Smooth muscle cell (in vitro differentiated cells): ENCODE measurements at regions not wholly inside any gene's neighbourhood (a gene's known extent, or its start where the extent isn't known, plus 50 kb on each side); places are given as distances from the start of the nearest gene placed in this dataset.

Experiments used
- DNase-seq: peaks from one replicate; lab custom pipeline; 2025; ENCODE audit not compliant: unreplicated experiment; lab: John Stamatoyannopoulos, UW
- H2AFZ ChIP-seq: fragments of 200-600 bp; sonication (generic); 2 replicates; pipeline ENCODE4 v1.6.0; 2016; ENCODE audit warnings: antibody characterized with exemption, low read depth, mild to moderate bottlenecking
- H3F3A ChIP-seq: fragments of 200-600 bp; sonication (generic); 2 replicates; pipeline ENCODE4 v1.6.0; 2017; ENCODE audit warnings: antibody characterized with exemption, low read depth
- H3K27ac ChIP-seq: fragments of 200-600 bp; sonication (generic); 2 replicates; pipeline ENCODE4 v1.5.1; 2016; ENCODE audit warnings: low read depth, mild to moderate bottlenecking
- H3K27me3 ChIP-seq: fragments of 200-600 bp; sonication (generic); 2 replicates; pipeline ENCODE4 v1.6.1; 2016; ENCODE audit warnings: low read depth, mild to moderate bottlenecking
- H3K36me3 ChIP-seq: fragments of 200-600 bp; sonication (generic); 2 replicates; pipeline ENCODE4 v1.5.1; 2016; ENCODE audit warnings: low read depth
- H3K4me1 ChIP-seq: fragments of 200-600 bp; sonication (generic); 2 replicates; pipeline ENCODE4 v1.5.1; 2016; ENCODE audit warnings: low read depth
- H3K4me2 ChIP-seq: fragments of 200-600 bp; sonication (generic); 2 replicates; pipeline ENCODE4 v1.6.0; 2016; ENCODE audit warnings: mild to moderate bottlenecking
- H3K4me3 ChIP-seq: fragments of 200-600 bp; sonication (generic); 2 replicates; pipeline ENCODE4 v1.5.1; 2016; ENCODE audit warnings: mild to moderate bottlenecking
- H3K79me2 ChIP-seq: fragments of 200-600 bp; sonication (generic); 2 replicates; pipeline ENCODE4 v1.6.0; 2016; ENCODE audit warnings: low read depth, mild to moderate bottlenecking
- H3K9ac ChIP-seq: fragments of 200-600 bp; sonication (generic); 2 replicates; pipeline ENCODE4 v1.6.0; 2016; ENCODE audit warnings: low read depth
- H3K9me3 ChIP-seq: fragments of 200-600 bp; sonication (generic); replicated peaks from 2 replicates; pipeline ENCODE4 v1.5.1; 2016; ENCODE audit warnings: low read depth
- H4K20me1 ChIP-seq: fragments of 200-600 bp; sonication (generic); 2 replicates; pipeline ENCODE4 v1.6.0; 2016; ENCODE audit warnings: low read depth
- WGBS: methylation state at CpG from one replicate; pipeline ENCODE4 v1.1.7; 2016; ENCODE audit warnings: low lambda C conversion rate; 5-methylcytosine and 5-hydroxymethylcytosine counted together
- TF ChIP-seq, protein P1 (sequence below): fragments of 200-600 bp; sonication (generic); IDR thresholded peaks from 2 replicates; pipeline ENCODE4 v1.5.1; 2017; ENCODE audit warnings: borderline replicate concordance, mild to moderate bottlenecking, antibody characterized with exemption; ENCODE audit not compliant: insufficient read depth, poor library complexity, severe bottlenecking

DNA sequence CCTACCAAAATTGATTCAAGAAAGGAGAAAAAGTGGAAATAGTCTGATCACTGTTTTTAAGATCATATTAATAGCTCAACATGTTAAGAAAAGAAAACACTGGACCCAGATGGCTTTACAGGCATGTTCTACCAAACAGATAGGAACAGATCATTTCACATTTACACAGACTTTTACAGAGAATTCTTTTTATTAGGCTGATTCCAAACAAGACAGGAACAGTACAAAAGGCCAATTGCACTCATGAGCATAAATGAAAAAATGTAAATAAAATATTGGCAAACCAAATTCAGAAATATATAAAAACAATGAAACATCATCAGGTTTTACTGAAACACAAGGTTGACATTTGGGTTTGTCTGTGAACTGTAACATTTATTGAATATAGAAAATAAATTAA is 106.5 kb downstream of the WNT5A start:
- Histone ChIP-seq H4K20me1 (no peaks in the 10 kb centered on the region), H3F3A (no peaks in the 10 kb centered on the region), H3K9me3 (no peaks in the 10 kb centered on the region), H3K4me3 (no peak overlapping the region), H3K4me2 (no peak overlapping the region), H3K36me3 (no peaks in the 10 kb centered on the region), H3K79me2 (no peaks in the 10 kb centered on the region), H3K9ac (no peak overlapping the region), H3K4me1 (no peaks in the 10 kb centered on the region), H3K27ac (no peak overlapping the region), H2AFZ (no peak overlapping the region), H3K27me3 (no peaks in the 10 kb centered on the region)
- no peak for DNase-seq
- TF ChIP-seq, protein P1, sequence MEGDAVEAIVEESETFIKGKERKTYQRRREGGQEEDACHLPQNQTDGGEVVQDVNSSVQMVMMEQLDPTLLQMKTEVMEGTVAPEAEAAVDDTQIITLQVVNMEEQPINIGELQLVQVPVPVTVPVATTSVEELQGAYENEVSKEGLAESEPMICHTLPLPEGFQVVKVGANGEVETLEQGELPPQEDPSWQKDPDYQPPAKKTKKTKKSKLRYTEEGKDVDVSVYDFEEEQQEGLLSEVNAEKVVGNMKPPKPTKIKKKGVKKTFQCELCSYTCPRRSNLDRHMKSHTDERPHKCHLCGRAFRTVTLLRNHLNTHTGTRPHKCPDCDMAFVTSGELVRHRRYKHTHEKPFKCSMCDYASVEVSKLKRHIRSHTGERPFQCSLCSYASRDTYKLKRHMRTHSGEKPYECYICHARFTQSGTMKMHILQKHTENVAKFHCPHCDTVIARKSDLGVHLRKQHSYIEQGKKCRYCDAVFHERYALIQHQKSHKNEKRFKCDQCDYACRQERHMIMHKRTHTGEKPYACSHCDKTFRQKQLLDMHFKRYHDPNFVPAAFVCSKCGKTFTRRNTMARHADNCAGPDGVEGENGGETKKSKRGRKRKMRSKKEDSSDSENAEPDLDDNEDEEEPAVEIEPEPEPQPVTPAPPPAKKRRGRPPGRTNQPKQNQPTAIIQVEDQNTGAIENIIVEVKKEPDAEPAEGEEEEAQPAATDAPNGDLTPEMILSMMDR, result no peak

DNA sequence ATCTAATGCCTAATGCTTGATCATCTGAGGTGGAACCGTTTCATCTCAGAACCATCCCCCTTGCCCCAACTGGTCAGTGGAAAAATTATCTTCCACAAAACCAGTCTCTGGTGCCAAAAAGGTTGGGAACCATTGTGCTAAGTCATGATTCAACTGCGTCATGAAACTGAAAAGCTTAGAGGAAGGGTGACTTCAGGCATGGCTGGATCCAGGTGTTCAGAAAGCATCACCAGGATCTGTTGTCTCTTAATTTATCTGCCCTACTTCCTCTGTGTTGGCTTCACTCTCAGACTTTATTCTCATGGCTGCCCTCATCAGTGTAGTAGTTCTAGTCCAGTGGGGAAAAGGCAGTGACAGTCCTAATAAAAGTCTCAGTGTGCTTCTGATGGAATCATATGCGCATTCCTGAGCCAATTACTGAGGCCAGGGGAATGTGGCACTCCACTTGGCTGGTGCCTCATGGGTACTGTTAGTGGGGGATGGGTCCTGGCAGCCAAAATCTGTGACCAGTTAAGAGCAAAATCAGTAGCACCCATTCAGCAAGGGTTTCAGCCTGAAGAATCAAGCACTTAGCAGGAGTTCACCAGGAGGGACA is 110.3 kb downstream of the WNT5A start:
- Histone ChIP-seq H3K4me2 (no peak overlapping the region), H3K4me1 (no peaks in the 10 kb centered on the region), H3K79me2 (no peaks in the 10 kb centered on the region), H3K4me3 (no peak overlapping the region), H3K36me3 (no peaks in the 10 kb centered on the region), H2AFZ (no peak overlapping the region), H4K20me1 (no peaks in the 10 kb centered on the region), H3F3A (no peaks in the 10 kb centered on the region), H3K9ac (no peak overlapping the region), H3K27ac (no peak overlapping the region), H3K9me3 (no peaks in the 10 kb centered on the region), H3K27me3 (no peaks in the 10 kb centered on the region)
- no peak for DNase-seq
- TF ChIP-seq, protein P1, result no peak
- WGBS, result 99% methylated on average over 3 of the region's 3 CpGs

DNA sequence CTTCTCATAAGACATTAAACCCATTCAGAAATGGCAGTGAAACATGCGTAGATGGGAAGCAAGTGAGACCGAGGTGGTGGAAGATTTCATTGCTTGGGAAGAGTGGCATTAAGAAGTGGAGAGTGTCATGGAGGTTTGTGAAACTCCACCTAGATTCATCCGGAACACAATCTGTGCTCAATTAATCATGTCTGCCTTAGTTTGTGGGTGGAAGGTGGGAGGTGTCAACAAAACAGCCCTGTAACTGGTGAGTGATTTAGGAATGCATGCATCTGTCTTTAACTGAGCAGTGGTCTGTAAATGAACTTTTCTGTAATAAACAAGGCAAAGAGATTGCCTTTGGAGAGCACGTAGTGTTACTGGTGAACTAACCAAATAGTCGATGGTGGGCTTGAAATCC is 113.7 kb downstream of the WNT5A start:
- Histone ChIP-seq H3F3A (no peaks in the 10 kb centered on the region), H4K20me1 (no peaks in the 10 kb centered on the region), H3K9me3 (no peaks in the 10 kb centered on the region), H3K79me2 (no peaks in the 10 kb centered on the region), H2AFZ (no peak overlapping the region), H3K36me3 (no peaks in the 10 kb centered on the region), H3K4me1 (no peaks in the 10 kb centered on the region), H3K4me2 (no peak overlapping the region), H3K27me3 (no peaks in the 10 kb centered on the region), H3K27ac (no peak overlapping the region), H3K4me3 (no peak overlapping the region), H3K9ac (no peak overlapping the region)
- DNase-seq, result no peak
- WGBS, result 85% methylated on average over 5 of the region's 5 CpGs
- TF ChIP-seq, protein P1, result no peak

DNA sequence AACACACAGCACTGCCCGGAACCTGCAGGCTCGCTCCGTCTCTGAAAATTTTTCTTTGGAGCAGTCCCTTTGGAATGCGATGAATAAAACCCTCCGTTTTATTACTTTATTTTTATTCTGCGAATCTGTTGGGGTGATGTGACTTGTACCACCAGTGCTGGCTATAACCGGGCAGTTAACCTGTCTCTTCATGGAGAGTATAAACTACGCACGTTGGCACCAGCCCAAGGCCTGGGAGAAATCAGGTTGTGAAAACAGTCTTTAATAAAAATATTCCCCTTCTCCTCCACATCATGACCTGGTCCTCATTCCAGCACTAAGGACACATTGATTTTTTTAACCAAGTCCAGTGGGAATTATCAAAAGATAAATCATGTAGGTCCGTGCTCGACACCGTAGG is 116.8 kb downstream of the WNT5A start:
- H3K4me1 ChIP-seq, result no peaks in the 10 kb centered on the region
- H3K27ac ChIP-seq, result no peak overlapping the region
- H3K27me3 ChIP-seq, result no peaks in the 10 kb centered on the region
- TF ChIP-seq, protein P1, result no peak
- H2AFZ ChIP-seq, result no peak overlapping the region
- H3K9me3 ChIP-seq, result no peaks in the 10 kb centered on the region
- DNase-seq, result no peak
- H3K9ac ChIP-seq, result no peak overlapping the region
- no peaks in the 10 kb centered on the region for H4K20me1 ChIP-seq
- no peaks in the 10 kb centered on the region for H3K36me3 ChIP-seq
- H3F3A ChIP-seq, result no peaks in the 10 kb centered on the region
- no peak overlapping the region for H3K4me3 ChIP-seq
- H3K4me2 ChIP-seq, result no peak overlapping the region
- no peaks in the 10 kb centered on the region for H3K79me2 ChIP-seq
- WGBS, result 97% methylated on average over 12 of the region's 12 CpGs
